Neural progenitor cell (in vitro differentiated cells): ENCODE measurements at regions not wholly inside any gene's neighbourhood (a gene's known extent, or its start where the extent isn't known, plus 50 kb on each side); places are given as distances from the start of the nearest gene placed in this dataset.

ENCODE experiments used
- DNase-seq: peaks from one replicate; pipeline ENCODE4 v3.0.0-alpha.2; 2016; ENCODE audit warnings: low spot score
- H2AFZ ChIP-seq: fragments of 200-600 bp; sonication (generic); replicated peaks from 2 replicates; pipeline ENCODE4 v1.6.1; 2016; ENCODE audit warnings: antibody characterized with exemption
- H3F3A ChIP-seq: fragments of 200-600 bp; sonication (generic); 2 replicates; pipeline ENCODE4 v1.6.1; 2016; ENCODE audit warnings: antibody characterized with exemption, low read depth
- H3K27ac ChIP-seq: fragments of 200-600 bp; sonication (generic); 2 replicates; pipeline ENCODE4 v1.5.1; 2016; ENCODE audit warnings: mild to moderate bottlenecking
- H3K27me3 ChIP-seq: fragments of 200-600 bp; sonication (generic); 2 replicates; pipeline ENCODE4 v1.6.1; 2016; ENCODE audit warnings: mild to moderate bottlenecking, moderate library complexity
- H3K36me3 ChIP-seq: fragments of 200-600 bp; sonication (generic); 2 replicates; pipeline ENCODE4 v1.5.1; 2016
- H3K4me1 ChIP-seq: fragments of 200-600 bp; sonication (generic); 2 replicates; pipeline ENCODE4 v1.6.1; 2016; ENCODE audit warnings: mixed run types
- H3K4me2 ChIP-seq: fragments of 200-600 bp; sonication (generic); 2 replicates; pipeline ENCODE4 v1.6.1; 2016
- H3K4me3 ChIP-seq: fragments of 200-600 bp; sonication (generic); 2 replicates; pipeline ENCODE4 v1.5.1; 2016
- H3K79me2 ChIP-seq: fragments of 200-600 bp; sonication (generic); 2 replicates; pipeline ENCODE4 v1.6.1; 2016; ENCODE audit warnings: low read depth
- H3K9ac ChIP-seq: fragments of 200-600 bp; sonication (generic); 2 replicates; pipeline ENCODE4 v1.6.1; 2016
- H3K9me3 ChIP-seq: fragments of 200-600 bp; sonication (generic); 2 replicates; pipeline ENCODE4 v1.5.1; 2016; ENCODE audit warnings: low read depth
- H4K20me1 ChIP-seq: fragments of 200-600 bp; sonication (generic); 2 replicates; pipeline ENCODE4 v1.6.1; 2016; ENCODE audit warnings: low read depth
- H3K27ac Mint-ChIP-seq: 3 replicates; pipeline ENCODE4 v1.8.0; 2021; ENCODE audit warnings: mixed read lengths
- H3K27me3 Mint-ChIP-seq: 2 replicates; pipeline ENCODE4 v1.8.0; 2022; ENCODE audit warnings: low read depth, mild to moderate bottlenecking, inconsistent platforms, moderate library complexity, mixed read lengths; ENCODE audit not compliant: insufficient read depth
- H3K36me3 Mint-ChIP-seq: 3 replicates; pipeline ENCODE4 v1.8.0; 2021; ENCODE audit warnings: mixed read lengths
- H3K4me1 Mint-ChIP-seq: 3 replicates; pipeline ENCODE4 v1.8.0; 2021; ENCODE audit warnings: mixed read lengths
- H3K4me3 Mint-ChIP-seq: 3 replicates; pipeline ENCODE4 v1.8.0; 2021; ENCODE audit warnings: mild to moderate bottlenecking, moderate library complexity, mixed read lengths
- H3K9me3 Mint-ChIP-seq: 3 replicates; pipeline ENCODE4 v1.8.0; 2020; ENCODE audit warnings: mixed read lengths
- EZH2 ChIP-seq: fragments of 200-600 bp; sonication (generic); IDR thresholded peaks from 2 replicates; pipeline ENCODE4 v1.6.1; 2017; ENCODE audit warnings: antibody characterized with exemption, mild to moderate bottlenecking, moderate library complexity
- EZH2phosphoT487 ChIP-seq: fragments of 200-600 bp; sonication (generic); IDR thresholded peaks from 2 replicates; pipeline ENCODE4 v1.6.1; 2017; ENCODE audit warnings: antibody characterized with exemption
- TF ChIP-seq, protein P1 (sequence below): fragments of 200-600 bp; sonication (generic); IDR thresholded peaks from 2 replicates; pipeline ENCODE4 v1.5.1; 2017; ENCODE audit warnings: antibody characterized with exemption, mild to moderate bottlenecking

GRCh38 chr5:155906046-155906445, 420.9 kb upstream of the SGCD start:
- no peaks in the 10 kb centered on the region for H3K4me1 Mint-ChIP-seq
- no peak overlapping the region for H3K27ac Mint-ChIP-seq
- H3K9me3 Mint-ChIP-seq: no peaks in the 10 kb centered on the region
- Histone ChIP-seq H3K4me3 (no peak overlapping the region), H3K36me3 (no peaks in the 10 kb centered on the region), H3K9me3 (no peaks in the 10 kb centered on the region), H4K20me1 (no peaks in the 10 kb centered on the region), H3F3A (no peaks in the 10 kb centered on the region), H3K79me2 (no peaks in the 10 kb centered on the region), H2AFZ (no peak overlapping the region), H3K27me3 (no peaks in the 10 kb centered on the region), H3K4me1 (no peaks in the 10 kb centered on the region), H3K4me2 (no peak overlapping the region), H3K9ac (no peak overlapping the region), H3K27ac (no peak overlapping the region)
- H3K36me3 Mint-ChIP-seq: no peaks in the 10 kb centered on the region
- TF ChIP-seq EZH2phosphoT487 (no peak), EZH2 (no peak)
- TF ChIP-seq, protein P1, sequence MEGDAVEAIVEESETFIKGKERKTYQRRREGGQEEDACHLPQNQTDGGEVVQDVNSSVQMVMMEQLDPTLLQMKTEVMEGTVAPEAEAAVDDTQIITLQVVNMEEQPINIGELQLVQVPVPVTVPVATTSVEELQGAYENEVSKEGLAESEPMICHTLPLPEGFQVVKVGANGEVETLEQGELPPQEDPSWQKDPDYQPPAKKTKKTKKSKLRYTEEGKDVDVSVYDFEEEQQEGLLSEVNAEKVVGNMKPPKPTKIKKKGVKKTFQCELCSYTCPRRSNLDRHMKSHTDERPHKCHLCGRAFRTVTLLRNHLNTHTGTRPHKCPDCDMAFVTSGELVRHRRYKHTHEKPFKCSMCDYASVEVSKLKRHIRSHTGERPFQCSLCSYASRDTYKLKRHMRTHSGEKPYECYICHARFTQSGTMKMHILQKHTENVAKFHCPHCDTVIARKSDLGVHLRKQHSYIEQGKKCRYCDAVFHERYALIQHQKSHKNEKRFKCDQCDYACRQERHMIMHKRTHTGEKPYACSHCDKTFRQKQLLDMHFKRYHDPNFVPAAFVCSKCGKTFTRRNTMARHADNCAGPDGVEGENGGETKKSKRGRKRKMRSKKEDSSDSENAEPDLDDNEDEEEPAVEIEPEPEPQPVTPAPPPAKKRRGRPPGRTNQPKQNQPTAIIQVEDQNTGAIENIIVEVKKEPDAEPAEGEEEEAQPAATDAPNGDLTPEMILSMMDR: peak; percentile 33
- H3K27me3 Mint-ChIP-seq: peaks cover 6% of the 10 kb centered on the region
- DNase-seq: no peak
- no peak overlapping the region for H3K4me3 Mint-ChIP-seq

DNA sequence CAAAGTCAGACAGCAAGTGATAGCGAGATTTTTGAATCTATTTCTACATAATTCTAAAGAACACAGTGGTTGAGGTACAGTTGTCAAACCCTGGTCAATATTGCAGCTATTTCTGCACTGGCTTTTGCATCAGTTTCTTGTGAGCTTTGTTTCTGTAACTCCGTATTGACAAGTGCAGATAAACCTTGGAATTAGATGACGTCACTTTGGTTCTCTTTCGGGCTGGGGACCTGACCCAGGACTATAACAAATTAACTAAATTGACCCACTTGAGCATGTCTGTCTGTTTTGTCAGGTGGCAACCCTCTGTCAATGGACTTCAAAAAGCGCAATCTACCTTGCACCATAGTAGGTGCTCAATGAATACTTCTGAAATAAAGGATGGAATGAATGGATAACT, 418.4 kb upstream of the SGCD start:
- H3K4me1 ChIP-seq: no peaks in the 10 kb centered on the region
- TF ChIP-seq EZH2phosphoT487: no peak
- TF ChIP-seq EZH2: no peak
- TF ChIP-seq, protein P1: no peak
- H3K36me3 ChIP-seq: no peaks in the 10 kb centered on the region
- Mint-ChIP-seq H3K4me1 (no peaks in the 10 kb centered on the region), H3K36me3 (no peaks in the 10 kb centered on the region), H3K9me3 (no peaks in the 10 kb centered on the region), H3K4me3 (no peak overlapping the region), H3K27ac (no peak overlapping the region), H3K27me3 (peaks cover 6% of the 10 kb centered on the region)
- no peaks in the 10 kb centered on the region for H4K20me1 ChIP-seq
- H3K79me2 ChIP-seq: no peaks in the 10 kb centered on the region
- H2AFZ ChIP-seq: no peak overlapping the region
- DNase-seq: no peak
- H3K27ac ChIP-seq: no peak overlapping the region
- no peak overlapping the region for H3K4me2 ChIP-seq
- H3K4me3 ChIP-seq: no peak overlapping the region
- H3K9ac ChIP-seq: no peak overlapping the region
- no peaks in the 10 kb centered on the region for H3K27me3 ChIP-seq
- no peaks in the 10 kb centered on the region for H3K9me3 ChIP-seq
- H3F3A ChIP-seq: no peaks in the 10 kb centered on the region

GRCh38 chr5:155912291-155912690, 414.7 kb upstream of the SGCD start:
- H3K36me3 Mint-ChIP-seq: no peaks in the 10 kb centered on the region
- DNase-seq: no peak
- Histone ChIP-seq H3K27me3 (no peaks in the 10 kb centered on the region), H3K4me2 (no peak overlapping the region), H3K36me3 (no peaks in the 10 kb centered on the region), H3F3A (no peaks in the 10 kb centered on the region), H3K4me1 (no peaks in the 10 kb centered on the region), H2AFZ (no peak overlapping the region), H3K27ac (no peak overlapping the region), H3K79me2 (no peaks in the 10 kb centered on the region), H3K9me3 (no peaks in the 10 kb centered on the region), H3K4me3 (no peak overlapping the region), H3K9ac (no peak overlapping the region), H4K20me1 (no peaks in the 10 kb centered on the region)
- peaks cover 4% of the 10 kb centered on the region for H3K27me3 Mint-ChIP-seq
- no peak overlapping the region for H3K27ac Mint-ChIP-seq
- no peak overlapping the region for H3K4me3 Mint-ChIP-seq
- H3K9me3 Mint-ChIP-seq: no peaks in the 10 kb centered on the region
- H3K4me1 Mint-ChIP-seq: peaks cover 4% of the 10 kb centered on the region
- TF ChIP-seq EZH2phosphoT487: no peak
- no peak for TF ChIP-seq EZH2
- TF ChIP-seq, protein P1: no peak
